ENCODE measurements at regions not wholly inside any gene's neighbourhood (a gene's known extent, or its start where the extent isn't known, plus 50 kb on each side); places are given as distances from the start of the nearest gene placed in this dataset.
"Not testable (repeated sequence)": the region's sequence is repeated elsewhere in the genome, so short reads cannot be mapped to it uniquely, and the experiment has no call there.

GRCh38 chr10:108608860-108609259 is 1314.5 kb downstream of the XPNPEP1 start:
- H3K4me3 ChIP-seq = no peak overlapping the region
- no peak for TF ChIP-seq CTCF (IDR thresholded peaks at IDR 0.05)
- ATAC-seq (ENCODE audit: insufficient number of reproducible peaks, low FRiP score, low read depth) (no peak), DNase-seq (ENCODE audit: low spot score) (no peak)
- H3K27me3 ChIP-seq (replicated peaks; ENCODE audit: insufficient read depth) = no peaks in the 10 kb centered on the region
- no peaks in the 10 kb centered on the region for H3K36me3 ChIP-seq
- H3K9me3 ChIP-seq = no peaks in the 10 kb centered on the region
- no peak overlapping the region for H3K27ac ChIP-seq
- no peaks in the 10 kb centered on the region for H3K4me1 ChIP-seq (ENCODE audit: control insufficient read depth in 1 of 2, low read depth in 2 of 2)

- no peaks in the 10 kb centered on the region for H3K36me3 ChIP-seq
- H3K4me1 ChIP-seq (ENCODE audit: control insufficient read depth in 1 of 2, low read depth in 2 of 2) = no peaks in the 10 kb centered on the region
- no peak for DNase-seq (ENCODE audit: low spot score)
- no peaks in the 10 kb centered on the region for H3K9me3 ChIP-seq
- TF ChIP-seq CTCF (IDR thresholded peaks at IDR 0.05) = no peak
- no peaks in the 10 kb centered on the region for H3K27me3 ChIP-seq (replicated peaks; ENCODE audit: insufficient read depth)
- no peak for ATAC-seq (ENCODE audit: insufficient number of reproducible peaks, low FRiP score, low read depth)
- H3K27ac ChIP-seq = no peak overlapping the region
- no peak overlapping the region for H3K4me3 ChIP-seq
Observed at GRCh38 chr10:108601851-108602250, 1321.5 kb downstream of the XPNPEP1 start.

GRCh38 chr10:108600511-108600910 is 1322.8 kb downstream of the XPNPEP1 start:
- H3K27ac ChIP-seq; H3K36me3 ChIP-seq; DNase-seq (ENCODE audit: low spot score); H3K4me1 ChIP-seq (ENCODE audit: control insufficient read depth in 1 of 2, low read depth in 2 of 2); H3K27me3 ChIP-seq (replicated peaks; ENCODE audit: insufficient read depth); ATAC-seq (ENCODE audit: insufficient number of reproducible peaks, low FRiP score, low read depth); H3K4me3 ChIP-seq; H3K9me3 ChIP-seq: not testable (repeated sequence)

GRCh38 chr10:108599317-108599716 is 1324.0 kb downstream of the XPNPEP1 start:
- not testable (repeated sequence) for H3K4me1 ChIP-seq (ENCODE audit: control insufficient read depth in 1 of 2, low read depth in 2 of 2); DNase-seq (ENCODE audit: low spot score); H3K27ac ChIP-seq; H3K9me3 ChIP-seq; H3K36me3 ChIP-seq; ATAC-seq (ENCODE audit: insufficient number of reproducible peaks, low FRiP score, low read depth); H3K4me3 ChIP-seq; H3K27me3 ChIP-seq (replicated peaks; ENCODE audit: insufficient read depth)

- H3K36me3 ChIP-seq = no peaks in the 10 kb centered on the region
- no peak overlapping the region for H3K27ac ChIP-seq
- no peaks in the 10 kb centered on the region for H3K27me3 ChIP-seq (replicated peaks; ENCODE audit: insufficient read depth)
- ATAC-seq (ENCODE audit: insufficient number of reproducible peaks, low FRiP score, low read depth) (no peak), DNase-seq (ENCODE audit: low spot score) (no peak)
- H3K4me1 ChIP-seq (ENCODE audit: control insufficient read depth in 1 of 2, low read depth in 2 of 2) = no peaks in the 10 kb centered on the region
- no peak overlapping the region for H3K4me3 ChIP-seq
- no peaks in the 10 kb centered on the region for H3K9me3 ChIP-seq
- TF ChIP-seq CTCF (IDR thresholded peaks at IDR 0.05) = no peak
Observed at GRCh38 chr10:108598831-108599230, 1324.5 kb downstream of the XPNPEP1 start.

GRCh38 chr10:108598320-108598695 is 1325.0 kb downstream of the XPNPEP1 start:
- no peaks in the 10 kb centered on the region for H3K27me3 ChIP-seq (replicated peaks; ENCODE audit: insufficient read depth)
- DNase-seq (ENCODE audit: low spot score) (no peak), ATAC-seq (ENCODE audit: insufficient number of reproducible peaks, low FRiP score, low read depth) (no peak)
- H3K36me3 ChIP-seq = no peaks in the 10 kb centered on the region
- no peaks in the 10 kb centered on the region for H3K4me1 ChIP-seq (ENCODE audit: control insufficient read depth in 1 of 2, low read depth in 2 of 2)
- H3K27ac ChIP-seq = no peak overlapping the region
- H3K9me3 ChIP-seq = no peaks in the 10 kb centered on the region
- H3K4me3 ChIP-seq = no peak overlapping the region
- no peak for TF ChIP-seq CTCF (IDR thresholded peaks at IDR 0.05)
